Parathyroid adenoma (tissue), 2 donors: ENCODE measurements at regions not wholly inside any gene's neighbourhood (a gene's known extent, or its start where the extent isn't known, plus 50 kb on each side); places are given as distances from the start of the nearest gene placed in this dataset.

Experiments used
- H2AFZ ChIP-seq: fragments of 300-600 bp; sonication (generic); one replicate; pipeline ENCODE4 v1.7.0; 2017; ENCODE audit warnings: antibody characterized with exemption, mild to moderate bottlenecking
- H3K27ac ChIP-seq: fragments of 300-600 bp; sonication (generic); one replicate; pipeline ENCODE4 v1.7.0; 2017
- H3K27me3 ChIP-seq: fragments of 300-600 bp; sonication (generic); one replicate; pipeline ENCODE4 v1.7.0; 2017; ENCODE audit warnings: low read length; ENCODE audit not compliant: control insufficient read depth, insufficient read depth
- H3K36me3 ChIP-seq: fragments of 300-600 bp; sonication (generic); one replicate; pipeline ENCODE4 v1.7.0; 2017; ENCODE audit warnings: low read length; ENCODE audit not compliant: control insufficient read depth, insufficient read depth
- H3K4me1 ChIP-seq: fragments of 300-600 bp; sonication (generic); one replicate; pipeline ENCODE4 v1.7.0; 2017; ENCODE audit warnings: control low read depth
- H3K4me2 ChIP-seq: fragments of 300-600 bp; sonication (generic); one replicate; pipeline ENCODE4 v1.7.0; 2017; ENCODE audit warnings: low read length
- H3K4me3 ChIP-seq: fragments of 300-600 bp; sonication (generic); one replicate; pipeline ENCODE4 v1.7.0; 2017; ENCODE audit warnings: low read depth, low read length
- H3K79me2 ChIP-seq: fragments of 300-600 bp; sonication (generic); one replicate; pipeline ENCODE4 v1.7.0; 2017; ENCODE audit warnings: control low read depth
- H3K9ac ChIP-seq: fragments of 300-600 bp; sonication (generic); one replicate; pipeline ENCODE4 v1.7.0; 2017; ENCODE audit warnings: mild to moderate bottlenecking
- H3K9me3 ChIP-seq: fragments of 300-600 bp; sonication (generic); one replicate; pipeline ENCODE4 v1.7.0; 2017; ENCODE audit warnings: low read length; ENCODE audit not compliant: control insufficient read depth
- CTCF ChIP-seq: fragments of 300-600 bp; sonication (generic); IDR thresholded peaks from one replicate; pipeline ENCODE4 v1.7.0; 2017; ENCODE audit warnings: antibody characterized with exemption, mild to moderate bottlenecking
- donor health status: primary hyperparathyroidism.

GRCh38 chr16:85426806-85427205, 186.3 kb upstream of the GSE1 start:
- Histone ChIP-seq H3K9ac (no peak overlapping the region), H3K4me1 (no peaks in the 10 kb centered on the region), H3K9me3 (no peaks in the 10 kb centered on the region), H2AFZ (no peak overlapping the region), H3K27me3 (no peaks in the 10 kb centered on the region), H3K79me2 (peaks cover 2% of the 10 kb centered on the region), H3K27ac (no peak overlapping the region), H3K36me3 (no peaks in the 10 kb centered on the region), H3K4me3 (no peak overlapping the region), H3K4me2 (no peak overlapping the region)
- TF ChIP-seq CTCF, result no peak

- Histone ChIP-seq H3K36me3 (no peaks in the 10 kb centered on the region), H3K4me2 (no peak overlapping the region), H3K27me3 (no peaks in the 10 kb centered on the region), H3K79me2 (peaks cover 4% of the 10 kb centered on the region), H3K27ac (no peak overlapping the region), H3K4me3 (no peak overlapping the region), H2AFZ (no peak overlapping the region), H3K9ac (no peak overlapping the region), H3K9me3 (no peaks in the 10 kb centered on the region), H3K4me1 (no peaks in the 10 kb centered on the region)
- peak; percentile 44 for TF ChIP-seq CTCF
Observed at GRCh38 chr16:85428168-85428898, 184.8 kb upstream of the GSE1 start.

GRCh38 chr16:85428899-85429775, 184.0 kb upstream of the GSE1 start:
- no peaks in the 10 kb centered on the region for H3K36me3 ChIP-seq
- no peak for TF ChIP-seq CTCF
- no peaks in the 10 kb centered on the region for H3K9me3 ChIP-seq

GRCh38 chr16:85429776-85430522, 183.2 kb upstream of the GSE1 start:
- Histone ChIP-seq H3K4me1 (no peaks in the 10 kb centered on the region), H3K27me3 (no peaks in the 10 kb centered on the region), H3K79me2 (peaks cover 4% of the 10 kb centered on the region), H3K4me3 (no peak overlapping the region), H2AFZ (no peak overlapping the region), H3K36me3 (no peaks in the 10 kb centered on the region), H3K27ac (no peak overlapping the region), H3K9me3 (no peaks in the 10 kb centered on the region), H3K9ac (no peak overlapping the region), H3K4me2 (no peak overlapping the region)
- no peak for TF ChIP-seq CTCF

More at GRCh38 chr16:85428899-85429775, 184.0 kb upstream of the GSE1 start:
- Histone ChIP-seq H3K4me1 (no peaks in the 10 kb centered on the region), H3K27me3 (no peaks in the 10 kb centered on the region), H3K79me2 (peaks cover 4% of the 10 kb centered on the region), H3K4me2 (no peak overlapping the region), H3K27ac (no peak overlapping the region), H2AFZ (no peak overlapping the region), H3K4me3 (no peak overlapping the region), H3K9ac (no peak overlapping the region)
